Body of pancreas (tissue), 4 donors: ENCODE measurements at regions not wholly inside any gene's neighbourhood (a gene's known extent, or its start where the extent isn't known, plus 50 kb on each side); places are given as distances from the start of the nearest gene placed in this dataset.
A peak's percentile ranks its signal among the peaks of the same experiment; 100 is the strongest.

ENCODE experiments used
- ATAC-seq: fragments of 150-250 bp; one replicate; pipeline ENCODE4 v1.9.1; 2016
- DNase-seq, 4 donors: peaks; one replicate each; pipeline ENCODE4 v3.0.0-alpha.2; 2019
- H3K27ac ChIP-seq, 4 donors: fragments of 200-600 bp; sonication (generic); 1 replicate in 3 of 4; 2 replicates in 1 of 4; pipeline versions ENCODE4 v1.5.1 to v1.6.1; 2016 to 2019; ENCODE audit warnings: mild to moderate bottlenecking in 1 of 4, mixed read lengths in 1 of 4, moderate library complexity in 1 of 4
- H3K27me3 ChIP-seq, 2 donors: fragments of 200-600 bp; sonication (generic); one replicate each; pipeline ENCODE4 v1.6.0; 2016; ENCODE audit warnings: mild to moderate bottlenecking in 1 of 2
- H3K36me3 ChIP-seq, 2 donors: fragments of 200-600 bp; sonication (generic); replicated peaks in 1 of 2; 2 replicates each; pipeline ENCODE4 v1.5.1; 2016; ENCODE audit warnings: low read depth in 2 of 2; ENCODE audit not compliant: insufficient read depth in 1 of 2
- H3K4me1 ChIP-seq: fragments of 200-600 bp; sonication (generic); one replicate; pipeline ENCODE4 v1.6.0; 2016
- H3K4me3 ChIP-seq, 2 donors: fragments of 200-600 bp; sonication (generic); 1 replicate in 1 of 2; 2 replicates in 1 of 2; pipeline ENCODE4 v1.5.1; 2016 to 2019
- H3K9me3 ChIP-seq, 3 donors: fragments of 200-600 bp; sonication (generic); 1 replicate in 2 of 3; 2 replicates in 1 of 3; pipeline ENCODE4 v1.5.1; 2016
- POLR2A ChIP-seq, 3 donors: fragments of 450-650 bp; IDR thresholded peaks; one replicate each; pipeline ENCODE4 v1.6.1; 2016; ENCODE audit warnings: antibody characterized with exemption in 3 of 3, mild to moderate bottlenecking in 2 of 3
- WGBS, 2 donors: methylation state at CpG; one replicate each; pipeline ENCODE4 v1.1.5; 2017; 5-methylcytosine and 5-hydroxymethylcytosine counted together
- intact Hi-C: fragments of 100-400 bp; cut with DNase I; formaldehyde crosslinking; loops from one replicate; pipeline ENCODE4 v1.15.1; 2023
- TF ChIP-seq, protein P1 (sequence below), 7 experiments: fragments of 450-650 bp in 4 of 7; fragments of 200-600 bp in 3 of 7; sonication (generic) in 3 of 7; IDR thresholded peaks; one replicate each; pipeline ENCODE4 v1.5.1; 2016 to 2019; ENCODE audit warnings: antibody characterized with exemption in 7 of 7

DNA sequence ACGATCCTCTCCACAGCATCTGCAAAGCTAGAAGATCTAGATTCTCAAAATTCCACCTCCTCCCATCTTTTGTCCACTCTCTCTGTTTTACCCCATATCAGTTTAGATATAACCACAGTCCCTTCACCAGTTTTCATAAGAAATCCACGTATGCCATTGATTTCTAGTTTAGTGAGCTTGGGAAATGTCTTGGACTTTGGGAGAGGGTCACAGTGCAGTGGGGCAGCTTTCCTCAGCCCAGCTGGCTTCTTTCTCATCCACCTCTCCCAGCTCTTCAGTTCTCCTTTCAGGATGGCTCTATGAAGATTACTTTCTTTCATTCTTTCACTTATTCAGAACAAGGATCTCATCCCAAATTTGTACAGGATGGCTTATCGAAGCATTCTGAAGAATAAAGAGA is 203.9 kb upstream of the ADCY2 start:
- intact Hi-C loops = no loop called here

DNA sequence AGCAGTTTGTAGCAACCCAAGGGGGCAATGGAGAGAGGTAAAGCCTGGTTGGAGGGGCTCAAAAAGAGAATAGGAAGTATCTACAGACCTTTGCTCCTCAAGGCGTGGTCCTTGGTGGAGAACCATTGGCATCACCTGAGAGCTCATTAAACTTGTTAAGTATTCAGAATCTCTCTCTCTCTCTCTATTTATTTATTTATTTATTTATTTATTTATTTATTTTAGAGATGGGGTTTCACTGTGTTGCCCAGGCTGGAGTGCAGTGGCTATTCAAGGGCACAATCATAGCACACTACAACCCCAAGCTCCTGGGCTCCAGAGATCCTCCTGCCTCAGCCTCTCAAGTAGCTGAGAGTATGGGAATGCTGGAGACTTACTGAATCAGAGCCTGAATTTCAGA is 193.1 kb upstream of the ADCY2 start:
- 85 to 89% methylated on average over 1 of the region's 1 CpG for WGBS, 2 donors
- Histone ChIP-seq H3K4me3 (no peak overlapping the region), H3K36me3 (no peaks in the 10 kb centered on the region), H3K4me1 (no peaks in the 10 kb centered on the region), H3K27ac (no peak overlapping the region), H3K27me3 (no peaks in the 10 kb centered on the region), H3K9me3 (no peaks in the 10 kb centered on the region)
- intact Hi-C loops = no loop called here
- no peak for TF ChIP-seq POLR2A (IDR thresholded peaks at IDR 0.05)
- TF ChIP-seq, protein P1, sequence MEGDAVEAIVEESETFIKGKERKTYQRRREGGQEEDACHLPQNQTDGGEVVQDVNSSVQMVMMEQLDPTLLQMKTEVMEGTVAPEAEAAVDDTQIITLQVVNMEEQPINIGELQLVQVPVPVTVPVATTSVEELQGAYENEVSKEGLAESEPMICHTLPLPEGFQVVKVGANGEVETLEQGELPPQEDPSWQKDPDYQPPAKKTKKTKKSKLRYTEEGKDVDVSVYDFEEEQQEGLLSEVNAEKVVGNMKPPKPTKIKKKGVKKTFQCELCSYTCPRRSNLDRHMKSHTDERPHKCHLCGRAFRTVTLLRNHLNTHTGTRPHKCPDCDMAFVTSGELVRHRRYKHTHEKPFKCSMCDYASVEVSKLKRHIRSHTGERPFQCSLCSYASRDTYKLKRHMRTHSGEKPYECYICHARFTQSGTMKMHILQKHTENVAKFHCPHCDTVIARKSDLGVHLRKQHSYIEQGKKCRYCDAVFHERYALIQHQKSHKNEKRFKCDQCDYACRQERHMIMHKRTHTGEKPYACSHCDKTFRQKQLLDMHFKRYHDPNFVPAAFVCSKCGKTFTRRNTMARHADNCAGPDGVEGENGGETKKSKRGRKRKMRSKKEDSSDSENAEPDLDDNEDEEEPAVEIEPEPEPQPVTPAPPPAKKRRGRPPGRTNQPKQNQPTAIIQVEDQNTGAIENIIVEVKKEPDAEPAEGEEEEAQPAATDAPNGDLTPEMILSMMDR (IDR thresholded peaks at IDR 0.05) = no peak
- ATAC-seq (no peak), DNase-seq (no peak)

More for the DNA sequence above, 203.9 kb upstream of the ADCY2 start:
- no peak for TF ChIP-seq POLR2A (IDR thresholded peaks at IDR 0.05)
- TF ChIP-seq, protein P1 (IDR thresholded peaks at IDR 0.05) = no peak
- Histone ChIP-seq H3K27ac (no peak overlapping the region), H3K4me3 (no peak overlapping the region), H3K4me1 (no peaks in the 10 kb centered on the region), H3K9me3 (no peaks in the 10 kb centered on the region), H3K36me3 (no peaks in the 10 kb centered on the region), H3K27me3 (no peaks in the 10 kb centered on the region)
- DNase-seq = no peak
- no peak for ATAC-seq
- WGBS, 2 donors = 50 to 56% methylated on average over 3 of the region's 3 CpGs

DNA sequence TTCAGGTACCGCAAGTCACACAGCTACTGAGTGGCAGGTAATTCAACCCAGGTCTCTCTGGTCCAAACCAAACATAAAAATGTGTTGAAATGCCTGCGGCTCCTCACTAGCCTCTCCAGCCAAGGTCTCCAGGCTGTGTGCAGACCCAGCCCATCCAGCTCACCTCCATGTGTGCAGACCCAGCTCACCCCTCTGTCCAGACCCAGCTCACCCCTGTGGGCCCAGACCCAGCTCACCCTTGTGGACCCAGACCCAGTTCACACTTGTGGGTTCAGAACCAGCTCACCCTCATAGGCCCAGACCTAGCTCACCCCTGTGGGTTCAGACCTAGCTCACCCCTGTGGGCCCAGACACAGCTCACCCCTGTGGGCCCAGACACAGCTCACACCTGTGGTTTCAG is 188.0 kb upstream of the ADCY2 start:
- no peaks in the 10 kb centered on the region for H3K36me3 ChIP-seq
- intact Hi-C loops = no loop called here
- no peak for TF ChIP-seq POLR2A (IDR thresholded peaks at IDR 0.05)
- TF ChIP-seq, protein P1 (IDR thresholded peaks at IDR 0.05) = no peak
- 92 to 100% methylated on average over 2 of the region's 2 CpGs for WGBS, 2 donors
- H3K4me3 ChIP-seq = no peak overlapping the region
- H3K27me3 ChIP-seq = no peaks in the 10 kb centered on the region
- DNase-seq = no peak
- no peak for ATAC-seq
- H3K4me1 ChIP-seq = peaks cover 3% of the 10 kb centered on the region
- no peak overlapping the region for H3K27ac ChIP-seq
- H3K9me3 ChIP-seq = no peaks in the 10 kb centered on the region

DNA sequence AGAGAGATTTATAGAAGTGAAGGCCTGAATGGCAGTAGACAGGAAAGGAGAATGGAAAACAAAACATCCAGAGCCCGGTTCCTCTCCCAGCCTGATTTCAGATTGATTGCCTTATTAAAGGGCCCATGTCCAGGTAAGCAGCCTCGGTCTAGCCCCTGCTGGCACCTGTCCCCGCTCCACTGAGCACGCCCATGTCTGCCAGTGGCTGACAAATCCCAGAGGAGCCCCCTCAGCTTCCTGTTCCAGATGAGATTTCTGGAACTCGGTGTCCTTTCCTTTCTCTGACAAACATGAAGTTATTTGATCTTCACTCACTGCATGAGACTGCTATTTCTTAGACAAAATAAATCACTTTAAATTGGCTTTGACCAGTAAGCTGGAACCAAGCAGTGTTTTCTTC is 187.0 kb upstream of the ADCY2 start:
- 46 to 62% methylated on average over 5 of the region's 5 CpGs for WGBS, 2 donors
- ATAC-seq (peak; percentile 45), DNase-seq (peak in 3 of 4 donors; percentile 3 to 30 (median 7))
- Histone ChIP-seq H3K4me3 (no peak overlapping the region), H3K36me3 (no peaks in the 10 kb centered on the region), H3K4me1 (peaks cover 3% of the 10 kb centered on the region), H3K27ac (no peak overlapping the region), H3K27me3 (no peaks in the 10 kb centered on the region), H3K9me3 (no peaks in the 10 kb centered on the region)
- TF ChIP-seq, protein P1 (IDR thresholded peaks at IDR 0.05) = no peak
- no peak for TF ChIP-seq POLR2A (IDR thresholded peaks at IDR 0.05)
- intact Hi-C loops = no loop called here

DNA sequence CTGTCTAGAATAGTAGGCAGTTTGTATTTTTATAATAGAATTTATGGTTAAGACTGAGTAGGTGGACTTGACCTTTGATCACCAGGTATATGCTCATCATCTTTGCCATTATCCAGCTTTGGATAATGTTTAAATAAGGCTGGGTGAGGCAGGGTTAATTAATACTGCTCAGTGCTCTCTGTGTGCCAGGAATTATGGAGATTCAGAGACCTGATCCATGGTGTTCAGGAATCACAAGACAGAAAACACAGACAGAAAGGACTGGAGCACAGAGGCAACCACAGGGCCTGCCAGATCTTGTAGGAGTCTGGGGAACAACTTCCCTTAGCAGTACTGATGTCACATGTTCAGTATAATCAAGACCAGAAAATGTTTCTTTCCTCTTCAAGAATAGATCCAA is 186.3 kb upstream of the ADCY2 start:
- H3K4me3 ChIP-seq = no peak overlapping the region
- TF ChIP-seq, protein P1 (IDR thresholded peaks at IDR 0.05) = no peak
- TF ChIP-seq POLR2A (IDR thresholded peaks at IDR 0.05) = no peak
- H3K4me1 ChIP-seq = peaks cover 3% of the 10 kb centered on the region
- ATAC-seq (no peak), DNase-seq (peak in 2 of 4 donors; percentile 3 to 5)
- H3K9me3 ChIP-seq = no peaks in the 10 kb centered on the region
- no peaks in the 10 kb centered on the region for H3K36me3 ChIP-seq
- H3K27me3 ChIP-seq = no peaks in the 10 kb centered on the region
- intact Hi-C loops = no loop called here
- H3K27ac ChIP-seq = no peak overlapping the region
